H1 (cell line): ENCODE measurements at regions not wholly inside any gene's neighbourhood (a gene's known extent, or its start where the extent isn't known, plus 50 kb on each side); places are given as distances from the start of the nearest gene placed in this dataset.

Source experiments
- CTCF ChIA-PET: fragments of 300-600 bp; sonication (Branson Sonifier 250); formaldehyde crosslinking; loops from one replicate; lab custom pipeline; 2021; ENCODE audit not compliant: partially characterized antibody; lab: Charles Lee
- POLR2A ChIA-PET: fragments of 300-600 bp; sonication (Branson Sonifier 250); formaldehyde crosslinking; loops from one replicate; lab custom pipeline; 2021; ENCODE audit warnings: inconsistent platforms; ENCODE audit not compliant: partially characterized antibody; lab: Charles Lee
- DNase-seq, 2 experiments: peaks; one replicate each; pipeline versions ENCODE4 v3.0.0 to v3.0.0-alpha.2; 2010 to 2022; ENCODE audit warnings: low spot score in 2 of 2, low read depth in 1 of 2, mixed read lengths in 1 of 2
- FAIRE-seq: peaks from 2 replicates; lab custom pipeline; 2011; peaks lifted over from hg19 to GRCh38; lab: Jason Lieb, UNC
- H2AFZ ChIP-seq: 2 replicates; pipeline ENCODE4 v1.8.1; 2012; ENCODE audit warnings: low read length, inconsistent platforms
- H2AK5ac ChIP-seq: 2 replicates; pipeline ENCODE4 v1.6.1; 2013; ENCODE audit warnings: low read depth, low read length
- H2BK120ac ChIP-seq: replicated peaks from 2 replicates; pipeline ENCODE3; 2013; ENCODE audit warnings: low read depth, low read length, inconsistent platforms
- H2BK12ac ChIP-seq: 2 replicates; pipeline ENCODE4 v1.6.1; 2013; ENCODE audit warnings: low read depth, low read length
- H2BK15ac ChIP-seq: 2 replicates; pipeline ENCODE4 v1.6.1; 2013; ENCODE audit warnings: low read length
- H2BK20ac ChIP-seq: 2 replicates; pipeline ENCODE4 v1.6.1; 2013; ENCODE audit warnings: low read length
- H2BK5ac ChIP-seq: 2 replicates; pipeline ENCODE4 v1.6.1; 2013; ENCODE audit warnings: low read depth, low read length
- H3K14ac ChIP-seq: 2 replicates; pipeline ENCODE4 v1.6.1; 2013; ENCODE audit warnings: inconsistent platforms; ENCODE audit not compliant: insufficient read length
- H3K18ac ChIP-seq: 2 replicates; pipeline ENCODE4 v1.6.1; 2013; ENCODE audit warnings: low read length; ENCODE audit errors: extremely low read depth
- H3K23ac ChIP-seq: 2 replicates; pipeline ENCODE4 v1.6.1; 2013; ENCODE audit warnings: inconsistent platforms; ENCODE audit not compliant: insufficient read length
- H3K23me2 ChIP-seq: 2 replicates; pipeline ENCODE4 v1.6.1; 2013; ENCODE audit warnings: low read depth, low read length
- H3K27ac ChIP-seq: 2 replicates; pipeline ENCODE4 v1.6.1; 2011; ENCODE audit warnings: low read depth, low read length, inconsistent platforms
- H3K27me3 ChIP-seq, 4 experiments: replicated peaks in 1 of 4; 1 replicate in 1 of 4; 2 replicates in 3 of 4; pipeline versions ENCODE4 v1.6.1 to v1.8.1; 2011 to 2013; ENCODE audit warnings: low read length in 3 of 4, mild to moderate bottlenecking in 3 of 4, inconsistent platforms in 2 of 4, mixed read lengths in 2 of 4, moderate library complexity in 1 of 4; ENCODE audit not compliant: control insufficient read depth in 3 of 4, insufficient read depth in 3 of 4; ENCODE audit errors: extremely low read depth in 1 of 4
- H3K36me3 ChIP-seq, 4 experiments: 2 replicates each; pipeline versions ENCODE4 v1.6.1 to v1.8.1; 2011 to 2013; ENCODE audit warnings: mild to moderate bottlenecking in 4 of 4, low read length in 3 of 4, moderate library complexity in 2 of 4, control low read depth in 1 of 4, inconsistent platforms in 1 of 4; ENCODE audit not compliant: insufficient read depth in 4 of 4, control insufficient read depth in 2 of 4
- H3K4ac ChIP-seq: replicated peaks from 2 replicates; pipeline ENCODE3; 2013; ENCODE audit warnings: low read length, low read depth, mixed read lengths, inconsistent platforms; ENCODE audit not compliant: insufficient read length
- H3K4me1 ChIP-seq, 4 experiments: replicated peaks in 1 of 4; 1 replicate in 1 of 4; 2 replicates in 3 of 4; pipeline versions ENCODE4 v1.6.1 to v1.8.1; 2011 to 2013; ENCODE audit warnings: low read length in 3 of 4, inconsistent platforms in 2 of 4, mixed read lengths in 1 of 4; ENCODE audit not compliant: insufficient read depth in 4 of 4, control insufficient read depth in 3 of 4
- H3K4me2 ChIP-seq, 2 experiments: 2 replicates each; pipeline versions ENCODE4 v1.6.1 to v1.8.1; 2011 to 2013; ENCODE audit warnings: low read depth in 2 of 2, low read length in 2 of 2, control low read depth in 1 of 2, inconsistent platforms in 1 of 2, mild to moderate bottlenecking in 1 of 2; ENCODE audit not compliant: insufficient read depth in 1 of 2
- H3K4me3 ChIP-seq, 4 experiments: fragments of 200-600, 300-600 bp in 1 of 4; sonication (generic), shearing (Covaris generic), sonication (Bioruptor Twin) in 1 of 4; 2 replicates each; pipeline versions ENCODE4 v1.5.1 to v1.8.1; 2011 to 2016; ENCODE audit warnings: low read length in 4 of 4, low read depth in 3 of 4, control low read depth in 2 of 4, inconsistent platforms in 2 of 4, mild to moderate bottlenecking in 2 of 4, mixed read lengths in 1 of 4, moderate library complexity in 1 of 4; ENCODE audit not compliant: insufficient read depth in 2 of 4; ENCODE audit errors: extremely low read depth in 1 of 4
- H3K56ac ChIP-seq: replicated peaks from 2 replicates; pipeline ENCODE3; 2013; ENCODE audit warnings: low read depth, mild to moderate bottlenecking, mixed read lengths, low read length, inconsistent platforms; ENCODE audit not compliant: insufficient read length
- H3K79me1 ChIP-seq: 2 replicates; pipeline ENCODE4 v1.6.1; 2013; ENCODE audit warnings: low read depth, low read length, control low read depth
- H3K79me2 ChIP-seq, 2 experiments: 2 replicates each; pipeline versions ENCODE4 v1.6.1 to v1.8.1; 2012 to 2013; ENCODE audit warnings: low read length in 2 of 2, mild to moderate bottlenecking in 2 of 2, inconsistent platforms in 1 of 2; ENCODE audit not compliant: insufficient read depth in 2 of 2, control insufficient read depth in 1 of 2
- H3K9ac ChIP-seq, 4 experiments: replicated peaks in 1 of 4; 1 replicate in 1 of 4; 2 replicates in 3 of 4; pipeline versions ENCODE4 v1.6.1 to v1.8.1; 2011 to 2013; ENCODE audit warnings: low read depth in 3 of 4, low read length in 3 of 4, control low read depth in 2 of 4, mild to moderate bottlenecking in 2 of 4, moderate library complexity in 2 of 4, inconsistent platforms in 1 of 4; ENCODE audit errors: extremely low read depth in 1 of 4
- H3K9me3 ChIP-seq, 2 experiments: 2 replicates each; pipeline versions ENCODE4 v1.6.1 to v1.8.1; 2012 to 2013; ENCODE audit warnings: mild to moderate bottlenecking in 2 of 2, moderate library complexity in 2 of 2, control low read depth in 1 of 2, inconsistent platforms in 1 of 2, low read depth in 1 of 2, low read length in 1 of 2, mixed read lengths in 1 of 2; ENCODE audit not compliant: insufficient read depth in 2 of 2
- H4K20me1 ChIP-seq, 2 experiments: replicated peaks in 1 of 2; 2 replicates each; pipeline versions ENCODE3 to v1.8.1; 2011 to 2013; ENCODE audit warnings: inconsistent platforms in 2 of 2, low read length in 2 of 2, mild to moderate bottlenecking in 1 of 2; ENCODE audit not compliant: insufficient read depth in 2 of 2, control insufficient read depth in 1 of 2
- H4K5ac ChIP-seq: 2 replicates; pipeline ENCODE4 v1.6.1; 2013; ENCODE audit warnings: low read length, low read depth, mixed read lengths, inconsistent platforms; ENCODE audit not compliant: insufficient read length
- H4K8ac ChIP-seq: 2 replicates; pipeline ENCODE4 v1.8.0; 2013; ENCODE audit warnings: mild to moderate bottlenecking, moderate library complexity, low read length, inconsistent platforms; ENCODE audit not compliant: insufficient read depth; ENCODE audit errors: extremely low read depth
- H4K91ac ChIP-seq: replicated peaks from 2 replicates; pipeline ENCODE3; 2013; ENCODE audit warnings: low read length, mixed read lengths, inconsistent platforms; ENCODE audit not compliant: insufficient read length
- BACH1 ChIP-seq: IDR thresholded peaks from 2 replicates; pipeline ENCODE4 v1.6.1; 2012; ENCODE audit warnings: low read length, improper control_type of control experiment
- CEBPB ChIP-seq: IDR thresholded peaks from 2 replicates; pipeline ENCODE4 v1.6.1; 2012; ENCODE audit warnings: low read depth, low read length
- CHD2 ChIP-seq: IDR thresholded peaks from 2 replicates; pipeline ENCODE4 v1.6.1; 2012; ENCODE audit warnings: low read length, improper control_type of control experiment
- EP300 ChIP-seq, 2 experiments: IDR thresholded peaks; 1 replicate in 1 of 2; 2 replicates in 1 of 2; pipeline ENCODE4 v1.6.1; 2011 to 2012; ENCODE audit warnings: low read depth in 2 of 2, low read length in 2 of 2, mild to moderate bottlenecking in 2 of 2, borderline replicate concordance in 1 of 2, inconsistent platforms in 1 of 2, moderate library complexity in 1 of 2
- HDAC2 ChIP-seq, 2 experiments: fragments of 300-600 bp in 1 of 2; sonication (generic) in 1 of 2; IDR thresholded peaks; 2 replicates each; pipeline ENCODE4 v1.6.1; 2011 to 2012; ENCODE audit warnings: low read depth in 2 of 2, low read length in 2 of 2, mild to moderate bottlenecking in 2 of 2, moderate library complexity in 2 of 2, borderline replicate concordance in 1 of 2, inconsistent platforms in 1 of 2
- JUN ChIP-seq: IDR thresholded peaks from 2 replicates; pipeline ENCODE4 v1.6.1; 2011; ENCODE audit warnings: low read depth, mild to moderate bottlenecking, improper control_type of control experiment, low read length
- NRF1 ChIP-seq: IDR thresholded peaks from 2 replicates; pipeline ENCODE4 v1.6.1; 2011; ENCODE audit warnings: mild to moderate bottlenecking, low read depth, low read length, improper control_type of control experiment
- POU5F1 ChIP-seq: IDR thresholded peaks from 2 replicates; pipeline ENCODE4 v1.6.1; 2011; ENCODE audit warnings: low read depth, mild to moderate bottlenecking, low read length, moderate library complexity
- RAD21 ChIP-seq, 2 experiments: IDR thresholded peaks in 1 of 2; conservative IDR thresholded peaks in 1 of 2; 2 replicates each; pipeline ENCODE4 v1.6.1; 2011; ENCODE audit warnings: low read depth in 2 of 2, low read length in 2 of 2, improper control_type of control experiment in 1 of 2, inconsistent platforms in 1 of 2, mild to moderate bottlenecking in 1 of 2, moderate library complexity in 1 of 2
- RNF2 ChIP-seq: fragments of 200-900, 300-1000 bp; sonication (generic); IDR thresholded peaks from 2 replicates; pipeline ENCODE4 v1.7.1; 2016; ENCODE audit warnings: borderline replicate concordance, low read depth, mild to moderate bottlenecking, antibody characterized with exemption, low read length; ENCODE audit not compliant: poor library complexity, severe bottlenecking; ENCODE audit errors: missing control alignments
- RXRA ChIP-seq: IDR thresholded peaks from 2 replicates; pipeline ENCODE4 v1.6.1; 2011; ENCODE audit warnings: low read depth, mild to moderate bottlenecking, low read length, moderate library complexity; ENCODE audit not compliant: insufficient read depth
- SAP30 ChIP-seq: fragments of 300-600 bp; sonication (generic); IDR thresholded peaks from 2 replicates; pipeline ENCODE4 v1.7.1; 2012; ENCODE audit warnings: low read length, moderate library complexity, mild to moderate bottlenecking, inconsistent platforms; ENCODE audit not compliant: insufficient read depth, insufficient replicate concordance
- SIRT6 ChIP-seq: IDR thresholded peaks from one replicate; pipeline ENCODE4 v1.7.1; 2012; ENCODE audit warnings: low read length, inconsistent platforms
- YY1 ChIP-seq: IDR thresholded peaks from 2 replicates; pipeline ENCODE4 v1.6.1; 2011; ENCODE audit warnings: low read depth, mild to moderate bottlenecking, low read length
- WGBS, 2 experiments: shearing (Covaris generic) in 1 of 2; methylation state at CpG; one replicate each; pipeline versions ENCODE4 v1.1.6 to v1.1.7; 2013 to 2015; ENCODE audit warnings: low lambda C conversion rate in 2 of 2, mixed read lengths in 2 of 2, inconsistent platforms in 1 of 2, low coverage in 1 of 2, missing lambda C conversion rate in 1 of 2; ENCODE audit not compliant: insufficient replicate concordance in 2 of 2, insufficient coverage in 1 of 2, insufficient read length in 1 of 2; ENCODE audit errors: extremely low coverage in 1 of 2, missing lambda C conversion rate in 1 of 2; 5-methylcytosine and 5-hydroxymethylcytosine counted together

GRCh38 chr14:96987771-96988170, 190.6 kb downstream of the VRK1 start:
- H3K79me2 ChIP-seq = no peaks in the 10 kb centered on the region

More at GRCh38 chr14:96987771-96988170, 190.6 kb downstream of the VRK1 start:
- H4K91ac ChIP-seq = no peak overlapping the region
- H2AFZ ChIP-seq = no peak overlapping the region
- CTCF ChIA-PET = interaction anchor here (1.1 kb wide), 1 partner anchor 135 kb away, joined by 3 read pairs; no protein-coding TSS in a partner anchor
- H3K56ac ChIP-seq = no peak overlapping the region
- H2BK120ac ChIP-seq = no peak overlapping the region
- no peak overlapping the region for H3K4me2 ChIP-seq
- no peak overlapping the region for H3K9ac ChIP-seq
- WGBS, 2 experiments = 90% methylated on average over 3 of the region's 3 CpGs; no CpG with 5 or more reads in 1 of the 2 experiments
- H4K8ac ChIP-seq = no peak overlapping the region
- no peak overlapping the region for H3K14ac ChIP-seq
- H2BK15ac ChIP-seq = no peak overlapping the region
- H3K79me1 ChIP-seq = no peaks in the 10 kb centered on the region
- no peak overlapping the region for H3K4ac ChIP-seq
- no peak overlapping the region for H4K5ac ChIP-seq
- no peak for DNase-seq
- H3K18ac ChIP-seq = no peak overlapping the region
- no peaks in the 10 kb centered on the region for H3K36me3 ChIP-seq
- H2AK5ac ChIP-seq = no peak overlapping the region
- no peak for TF ChIP-seq BACH1
- TF ChIP-seq CEBPB = no peak
- TF ChIP-seq SAP30 = no peak
- TF ChIP-seq SIRT6 = no peak
- no peak for TF ChIP-seq CHD2
- TF ChIP-seq POU5F1 = no peak
- TF ChIP-seq JUN = no peak
- TF ChIP-seq RAD21 (IDR thresholded peaks at IDR 0.05 in 1 of 2, conservative IDR thresholded peaks at IDR 0.05 in 1 of 2; ENCODE audit: low read depth in 2 of 2, low read length in 2 of 2) = no peak
- no peak for TF ChIP-seq YY1
- TF ChIP-seq HDAC2 (IDR thresholded peaks at IDR 0.05; ENCODE audit: borderline replicate concordance in 1 of 2, low read depth in 2 of 2, low read length in 2 of 2) = no peak
- no peak for TF ChIP-seq RXRA
- no peak for TF ChIP-seq RNF2
- no peak for TF ChIP-seq EP300 (IDR thresholded peaks at IDR 0.05; ENCODE audit: borderline replicate concordance in 1 of 2, low read depth in 2 of 2, low read length in 2 of 2)
- TF ChIP-seq NRF1 = no peak
- TF ChIP-seq, all 59 proteins: peak for 0
- Histone ChIP-seq H3K27ac (no peak overlapping the region), H2BK5ac (no peak overlapping the region), H3K4me1 (peaks cover 0 to 7% (median 2%) of the 10 kb centered on the region in 4 experiments; a peak in 3 of 7 replicates), H2BK20ac (no peak overlapping the region), H2BK12ac (no peak overlapping the region), H3K23ac (no peak overlapping the region), H3K23me2 (no peaks in the 10 kb centered on the region), H3K9me3 (peaks cover 0 to 4% of the 10 kb centered on the region in 2 experiments; a peak in 1 of 4 replicates), H3K4me3 (no peak overlapping the region), H3K27me3 (no peaks in the 10 kb centered on the region), H4K20me1 (no peaks in the 10 kb centered on the region)
- POLR2A ChIA-PET = no interaction called here
- FAIRE-seq = no peak
